ENCODE measurements at regions not wholly inside any gene's neighbourhood (a gene's known extent, or its start where the extent isn't known, plus 50 kb on each side); places are given as distances from the start of the nearest gene placed in this dataset.

DNA sequence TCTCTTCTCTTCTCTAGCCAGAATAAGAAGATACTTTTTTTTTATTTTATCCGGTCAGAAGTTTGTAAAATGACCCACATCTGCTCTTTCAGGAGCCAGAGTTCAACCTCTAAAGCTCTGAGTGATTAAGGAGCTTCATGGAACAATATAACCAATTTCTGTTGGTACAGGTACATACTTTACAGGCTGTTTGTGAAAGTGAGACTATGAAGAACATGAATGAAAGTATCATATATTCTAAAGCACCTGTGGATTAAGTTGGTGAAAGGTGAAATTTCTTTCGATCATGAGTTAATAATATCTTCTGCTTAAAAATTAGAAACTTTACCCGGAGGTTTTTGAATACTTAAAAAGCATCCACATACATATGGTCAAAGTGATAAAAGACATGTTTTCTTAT, 65.2 kb downstream of the DMRT2 start:
- H3K4me1 Mint-ChIP-seq (ENCODE audit: low read depth) = no peaks in the 10 kb centered on the region

DNA sequence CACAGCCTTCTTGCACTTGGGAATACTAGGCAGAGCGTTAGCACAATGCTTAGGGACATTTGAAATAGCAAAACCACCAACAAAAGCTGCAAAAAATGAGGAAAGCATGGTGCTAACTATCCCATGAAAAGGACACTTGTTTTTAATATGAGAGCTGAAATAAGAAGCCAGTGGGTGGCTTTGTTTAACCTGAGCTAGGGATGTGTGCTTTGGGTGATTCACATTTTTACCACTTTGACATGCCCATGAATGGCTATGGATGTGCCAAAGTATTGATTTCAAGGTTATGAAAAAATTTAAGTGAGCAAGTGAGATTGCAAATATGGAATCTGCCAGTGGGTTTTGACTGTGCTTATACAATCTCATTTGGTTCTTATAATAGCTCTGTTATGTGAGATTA, 67.3 kb downstream of the DMRT2 start:
- no peak overlapping the region for H3K27ac Mint-ChIP-seq
- intact Hi-C loops (cut with micrococcal nuclease) = no loop called here
- no peaks in the 10 kb centered on the region for H3K9me3 Mint-ChIP-seq
- no peaks in the 10 kb centered on the region for H3K36me3 Mint-ChIP-seq (ENCODE audit: low read depth)
- no peaks in the 10 kb centered on the region for H3K27me3 Mint-ChIP-seq
- H3K4me3 Mint-ChIP-seq = no peak overlapping the region
- no peaks in the 10 kb centered on the region for H3K4me1 Mint-ChIP-seq (ENCODE audit: low read depth)

More for the DNA sequence above, 65.2 kb downstream of the DMRT2 start:
- intact Hi-C loops (cut with micrococcal nuclease) = no loop called here
- Mint-ChIP-seq H3K36me3 (ENCODE audit: low read depth) (no peaks in the 10 kb centered on the region), H3K4me3 (no peak overlapping the region), H3K9me3 (no peaks in the 10 kb centered on the region), H3K27ac (no peak overlapping the region), H3K27me3 (no peaks in the 10 kb centered on the region)

DNA sequence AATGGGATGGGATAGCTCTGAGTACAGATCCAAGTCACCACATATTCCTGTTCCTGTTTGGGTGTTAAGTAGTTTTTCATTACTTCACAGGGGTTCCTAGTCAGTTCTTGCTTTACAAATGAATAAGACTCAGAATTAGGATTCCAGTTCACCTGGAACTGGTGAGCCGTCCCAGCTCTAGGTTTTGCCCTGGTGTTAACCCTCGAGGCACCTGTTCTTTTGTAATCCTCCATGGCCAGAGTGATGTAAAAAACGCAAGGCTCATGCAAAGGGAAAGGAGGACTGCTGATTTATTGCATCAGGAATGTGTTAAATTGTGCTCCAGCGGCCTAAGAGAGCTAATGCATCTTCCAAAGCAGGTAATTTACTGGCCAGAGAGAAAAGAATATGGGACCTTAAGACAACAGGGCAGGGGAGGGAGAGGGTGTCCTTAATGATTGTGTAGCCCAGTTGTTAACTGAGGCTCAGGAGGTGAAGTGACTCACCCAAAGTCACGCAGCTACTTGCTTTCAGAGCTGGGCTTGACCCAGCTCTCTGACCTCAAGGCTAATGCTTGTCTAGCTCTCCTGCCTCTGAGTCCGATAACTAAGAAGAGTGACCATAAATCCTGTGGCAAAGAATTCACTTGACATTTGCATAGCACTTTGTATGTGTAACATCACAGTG, 70.5 kb downstream of the DMRT2 start:
- Mint-ChIP-seq H3K9me3 (no peaks in the 10 kb centered on the region), H3K4me3 (no peak overlapping the region), H3K27me3 (no peaks in the 10 kb centered on the region), H3K27ac (no peak overlapping the region), H3K36me3 (ENCODE audit: low read depth) (no peaks in the 10 kb centered on the region), H3K4me1 (ENCODE audit: low read depth) (no peaks in the 10 kb centered on the region)
- intact Hi-C loops (cut with micrococcal nuclease) = no loop called here

DNA sequence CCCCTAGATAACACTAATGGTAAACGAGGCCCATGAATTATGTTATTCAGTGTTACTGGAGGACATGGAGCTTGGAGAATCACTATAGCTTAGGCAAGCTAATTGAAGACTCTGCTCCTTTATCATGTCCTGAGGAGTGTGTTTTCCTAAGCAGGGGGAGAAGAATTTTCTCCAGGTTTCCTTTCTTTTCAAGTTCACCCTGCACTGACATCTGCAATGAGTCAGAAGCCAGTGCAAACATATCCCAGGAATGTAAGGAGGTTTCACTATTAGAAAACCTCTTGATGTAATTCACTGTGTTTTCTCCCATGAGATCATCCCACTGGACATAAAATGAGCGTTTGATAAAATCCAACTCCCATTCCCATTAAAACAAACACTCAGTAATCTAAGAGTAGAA, 75.6 kb downstream of the DMRT2 start:
- Mint-ChIP-seq H3K36me3 (ENCODE audit: low read depth) (no peaks in the 10 kb centered on the region), H3K4me3 (no peak overlapping the region), H3K4me1 (ENCODE audit: low read depth) (no peaks in the 10 kb centered on the region), H3K27me3 (peaks cover 1% of the 10 kb centered on the region), H3K27ac (no peak overlapping the region), H3K9me3 (no peaks in the 10 kb centered on the region)
- intact Hi-C loops (cut with micrococcal nuclease) = no loop called here

DNA sequence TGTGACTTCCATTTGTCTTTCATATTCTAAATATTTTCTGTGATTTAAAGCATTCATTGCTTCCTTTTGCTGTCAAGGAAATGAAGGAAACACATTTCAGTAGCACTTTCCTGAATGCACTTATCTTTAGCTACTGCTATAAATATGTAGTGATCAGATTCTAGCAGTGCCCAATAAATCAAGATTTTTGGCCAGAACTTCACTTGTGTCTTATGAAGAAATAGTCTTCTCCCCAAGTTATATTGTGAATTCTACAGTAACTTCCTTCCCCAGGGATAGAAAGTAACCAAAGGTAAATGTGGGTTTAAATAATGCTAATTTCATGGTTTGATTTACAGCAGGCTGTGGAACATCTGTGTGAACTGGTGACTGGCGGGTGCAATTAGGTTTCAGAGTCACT, 77.9 kb downstream of the DMRT2 start:
- Mint-ChIP-seq H3K4me1 (ENCODE audit: low read depth) (no peaks in the 10 kb centered on the region), H3K4me3 (no peak overlapping the region), H3K9me3 (no peaks in the 10 kb centered on the region), H3K27me3 (peaks cover 1% of the 10 kb centered on the region), H3K27ac (no peak overlapping the region), H3K36me3 (ENCODE audit: low read depth) (no peaks in the 10 kb centered on the region)
- intact Hi-C loops (cut with micrococcal nuclease) = no loop called here

DNA sequence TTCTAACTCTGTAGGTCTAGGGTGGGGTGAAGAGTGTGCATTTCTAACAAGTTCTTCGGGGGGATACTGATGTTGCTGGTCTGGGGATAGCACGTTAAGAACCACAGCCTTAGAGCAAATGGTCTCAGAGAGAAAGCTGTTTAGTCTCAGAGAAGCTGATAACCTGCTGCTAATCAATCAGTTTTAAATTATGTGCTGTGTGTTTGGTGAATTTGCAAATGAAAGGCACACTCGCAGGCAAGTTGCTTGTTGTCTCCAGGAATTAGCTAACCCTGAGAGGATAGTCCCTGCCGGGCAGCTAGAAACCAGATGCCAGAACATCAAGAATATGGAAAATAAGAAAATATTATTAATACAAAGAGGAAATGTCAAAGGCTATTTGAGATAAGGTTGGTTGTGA, 79.2 kb downstream of the DMRT2 start:
- H3K4me3 Mint-ChIP-seq = no peak overlapping the region
- no peaks in the 10 kb centered on the region for H3K4me1 Mint-ChIP-seq (ENCODE audit: low read depth)
- H3K27me3 Mint-ChIP-seq = peaks cover 1% of the 10 kb centered on the region
- intact Hi-C loops (cut with micrococcal nuclease) = no loop called here
- no peaks in the 10 kb centered on the region for H3K36me3 Mint-ChIP-seq (ENCODE audit: low read depth)
- no peaks in the 10 kb centered on the region for H3K9me3 Mint-ChIP-seq
- no peak overlapping the region for H3K27ac Mint-ChIP-seq

DNA sequence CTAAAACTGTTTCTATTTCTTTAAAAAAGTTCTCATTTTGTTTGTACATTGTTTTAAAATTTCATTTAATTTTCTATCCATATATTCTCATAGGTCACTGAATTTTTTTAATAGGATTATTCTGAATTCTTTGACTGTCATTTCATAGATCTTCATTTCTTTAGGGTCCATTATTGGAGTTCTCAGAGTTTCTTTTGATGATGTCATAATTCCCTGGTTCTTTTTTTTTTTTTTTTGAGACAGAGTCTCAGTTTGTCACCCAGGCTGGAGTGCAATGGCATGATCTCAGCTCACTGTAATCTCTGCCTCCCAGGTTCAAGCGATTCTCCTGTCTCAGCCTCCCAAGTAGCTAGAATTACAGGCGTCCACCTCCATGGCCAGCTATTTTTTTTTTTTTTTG, 89.9 kb downstream of the DMRT2 start:
- H3K27me3 Mint-ChIP-seq = no peaks in the 10 kb centered on the region
- peaks cover 45% of the 10 kb centered on the region for H3K9me3 Mint-ChIP-seq
- H3K36me3 Mint-ChIP-seq (ENCODE audit: low read depth) = no peaks in the 10 kb centered on the region
- H3K4me3 Mint-ChIP-seq = no peak overlapping the region
- intact Hi-C loops (cut with micrococcal nuclease) = no loop called here
- no peak overlapping the region for H3K27ac Mint-ChIP-seq
- no peaks in the 10 kb centered on the region for H3K4me1 Mint-ChIP-seq (ENCODE audit: low read depth)

DNA sequence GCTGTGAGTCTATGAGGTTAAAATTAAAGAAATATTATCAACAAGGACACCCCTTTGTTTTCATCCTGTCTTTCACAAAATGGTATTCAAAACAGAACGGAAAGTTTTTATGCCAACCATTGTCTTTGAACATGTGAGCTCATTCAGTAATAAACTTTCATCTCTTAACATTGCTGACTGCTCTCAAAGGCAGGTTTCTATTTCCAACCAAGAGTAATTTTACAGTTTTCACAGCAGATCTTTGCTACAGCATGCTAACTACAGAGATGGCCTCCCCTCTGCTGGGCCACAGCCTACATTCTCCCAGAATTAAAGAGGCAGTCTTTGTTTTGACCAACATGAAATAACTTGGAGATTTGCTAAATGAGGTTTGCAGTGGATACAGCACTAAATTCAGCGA, 101.5 kb downstream of the DMRT2 start:
- Mint-ChIP-seq H3K27ac (no peak overlapping the region), H3K9me3 (peaks cover 9% of the 10 kb centered on the region), H3K27me3 (no peaks in the 10 kb centered on the region), H3K36me3 (ENCODE audit: low read depth) (no peaks in the 10 kb centered on the region), H3K4me3 (no peak overlapping the region), H3K4me1 (ENCODE audit: low read depth) (no peaks in the 10 kb centered on the region)
- intact Hi-C loops (cut with micrococcal nuclease) = no loop called here

DNA sequence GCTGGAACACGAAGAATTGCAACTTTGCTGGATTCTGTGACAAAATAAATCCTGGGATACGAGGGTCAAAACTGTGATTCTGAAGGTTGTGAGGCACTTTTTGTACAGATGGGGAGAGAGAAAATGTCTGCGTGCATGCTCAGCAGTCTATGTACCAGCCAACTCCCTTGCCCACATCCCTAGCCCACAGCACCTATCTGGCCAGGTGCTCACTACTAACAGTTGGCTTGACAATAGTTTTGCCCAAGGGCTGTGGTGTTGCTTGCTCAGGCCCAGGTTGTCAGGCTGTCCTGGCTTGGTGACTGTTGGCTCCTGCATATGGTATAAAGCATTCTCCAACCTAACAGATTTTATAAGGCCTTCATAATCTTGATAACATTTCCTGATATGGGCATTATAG, 102.0 kb downstream of the DMRT2 start:
- intact Hi-C loops (cut with micrococcal nuclease) = no loop called here
- H3K9me3 Mint-ChIP-seq = peaks cover 5% of the 10 kb centered on the region
- H3K36me3 Mint-ChIP-seq (ENCODE audit: low read depth) = no peaks in the 10 kb centered on the region
- H3K27ac Mint-ChIP-seq = no peak overlapping the region
- H3K4me1 Mint-ChIP-seq (ENCODE audit: low read depth) = no peaks in the 10 kb centered on the region
- no peaks in the 10 kb centered on the region for H3K27me3 Mint-ChIP-seq
- H3K4me3 Mint-ChIP-seq = no peak overlapping the region

DNA sequence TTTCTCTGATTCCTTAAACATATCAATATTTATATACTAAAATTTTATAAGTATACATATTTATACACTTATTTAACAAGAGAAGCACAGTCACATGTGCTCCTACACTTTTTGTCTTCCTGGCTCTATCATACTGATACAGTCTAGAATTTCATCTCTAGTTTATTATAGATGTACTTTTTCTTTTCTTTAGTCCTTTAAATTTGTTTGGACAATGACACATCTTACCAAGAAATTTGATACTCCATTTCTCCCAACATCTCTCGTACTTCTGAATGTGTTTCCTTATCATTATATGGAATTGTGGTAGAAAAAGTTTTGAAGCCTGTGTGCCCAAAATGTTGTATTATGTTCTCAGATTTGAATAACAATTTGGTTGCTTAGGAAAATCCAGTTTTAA, 104.6 kb downstream of the DMRT2 start:
- Mint-ChIP-seq H3K4me3 (no peak overlapping the region), H3K27ac (no peak overlapping the region), H3K4me1 (ENCODE audit: low read depth) (no peaks in the 10 kb centered on the region), H3K27me3 (no peaks in the 10 kb centered on the region), H3K9me3 (no peaks in the 10 kb centered on the region), H3K36me3 (ENCODE audit: low read depth) (no peaks in the 10 kb centered on the region)
- intact Hi-C loops (cut with micrococcal nuclease) = no loop called here

DNA sequence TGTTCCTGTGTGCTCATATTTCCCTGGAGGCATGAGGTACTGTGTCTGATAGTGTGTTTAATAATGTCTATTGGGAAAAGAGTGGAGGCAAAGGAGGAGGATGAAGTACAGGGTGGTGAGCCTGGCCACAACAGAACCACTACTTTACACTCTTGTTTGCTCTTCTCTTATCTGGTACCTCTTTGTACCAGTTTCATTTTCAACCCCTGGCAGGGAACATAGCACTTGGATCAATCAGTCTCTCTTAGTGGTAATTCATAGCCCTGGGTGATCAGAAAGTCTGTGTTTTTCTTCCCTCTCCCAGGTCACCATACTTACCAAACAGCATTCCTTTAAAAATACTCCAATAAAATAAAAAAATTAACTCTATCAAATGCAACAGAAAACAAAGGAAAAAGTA, 105.4 kb downstream of the DMRT2 start:
- H3K27ac Mint-ChIP-seq = no peak overlapping the region
- no peaks in the 10 kb centered on the region for H3K4me1 Mint-ChIP-seq (ENCODE audit: low read depth)
- H3K4me3 Mint-ChIP-seq = no peak overlapping the region
- H3K27me3 Mint-ChIP-seq = no peaks in the 10 kb centered on the region
- intact Hi-C loops (cut with micrococcal nuclease) = no loop called here
- no peaks in the 10 kb centered on the region for H3K36me3 Mint-ChIP-seq (ENCODE audit: low read depth)
- no peaks in the 10 kb centered on the region for H3K9me3 Mint-ChIP-seq

DNA sequence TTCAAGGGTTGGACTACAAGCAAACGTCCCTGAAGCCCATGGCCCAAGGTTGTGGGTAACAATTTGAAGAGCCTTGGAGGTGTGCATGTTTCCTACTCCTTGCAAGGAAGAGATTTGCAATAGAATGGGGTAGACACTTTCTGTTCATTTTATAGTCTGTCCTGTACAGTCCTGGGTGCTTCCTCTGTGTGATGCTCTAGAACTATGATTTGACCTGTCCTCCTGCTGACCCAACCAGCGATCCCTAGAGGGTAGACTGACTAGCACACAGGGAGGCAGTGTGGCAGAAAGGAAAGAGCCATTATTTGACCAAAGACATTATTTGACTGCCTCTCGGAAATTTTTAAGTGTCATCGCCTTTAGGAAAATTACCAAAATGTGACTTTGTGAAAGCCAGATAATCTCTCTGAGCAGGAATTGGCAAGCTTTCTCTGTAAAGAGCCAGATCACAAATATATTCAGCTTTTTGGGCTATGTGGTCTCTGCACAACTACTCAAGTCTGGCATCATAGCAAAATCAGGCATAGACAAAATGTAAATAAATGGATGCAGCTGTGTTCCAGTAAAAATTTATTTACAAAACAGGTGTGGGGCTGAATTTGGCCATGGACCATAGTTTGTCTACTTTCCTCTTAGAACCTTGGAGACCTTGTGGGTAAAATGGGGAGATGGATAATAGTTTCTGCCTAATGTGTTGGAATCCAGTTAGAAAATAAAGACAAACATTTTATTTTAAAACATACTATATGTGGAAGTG, 106.8 kb downstream of the DMRT2 start:
- Mint-ChIP-seq H3K4me3 (no peak overlapping the region), H3K4me1 (ENCODE audit: low read depth) (no peaks in the 10 kb centered on the region), H3K27ac (no peak overlapping the region), H3K27me3 (no peaks in the 10 kb centered on the region), H3K36me3 (ENCODE audit: low read depth) (no peaks in the 10 kb centered on the region), H3K9me3 (no peaks in the 10 kb centered on the region)
- intact Hi-C loops (cut with micrococcal nuclease) = no loop called here

DNA sequence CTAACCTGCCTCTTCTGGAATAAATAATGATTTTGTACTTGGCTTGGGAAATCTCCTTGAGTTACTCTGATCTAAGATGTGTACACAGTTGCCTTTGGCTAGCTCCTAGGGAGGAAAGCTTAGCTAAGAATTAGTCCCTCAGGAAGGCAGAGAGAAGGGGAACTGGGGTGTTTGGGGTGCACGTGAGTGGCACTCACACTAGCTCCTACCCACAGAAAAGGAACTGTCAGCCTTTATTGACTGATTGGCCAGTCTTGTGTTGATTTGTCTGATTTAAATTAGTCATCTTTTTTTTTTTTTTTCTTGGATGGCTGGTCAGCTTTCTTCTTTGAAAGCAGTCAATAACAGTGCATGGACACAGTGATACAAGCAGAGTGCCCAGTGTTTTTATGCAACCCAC, 107.7 kb downstream of the DMRT2 start:
- H3K27ac Mint-ChIP-seq = no peak overlapping the region
- intact Hi-C loops (cut with micrococcal nuclease) = no loop called here
- no peaks in the 10 kb centered on the region for H3K36me3 Mint-ChIP-seq (ENCODE audit: low read depth)
- H3K27me3 Mint-ChIP-seq = no peaks in the 10 kb centered on the region
- no peak overlapping the region for H3K4me3 Mint-ChIP-seq
- H3K4me1 Mint-ChIP-seq (ENCODE audit: low read depth) = no peaks in the 10 kb centered on the region
- H3K9me3 Mint-ChIP-seq = no peaks in the 10 kb centered on the region

DNA sequence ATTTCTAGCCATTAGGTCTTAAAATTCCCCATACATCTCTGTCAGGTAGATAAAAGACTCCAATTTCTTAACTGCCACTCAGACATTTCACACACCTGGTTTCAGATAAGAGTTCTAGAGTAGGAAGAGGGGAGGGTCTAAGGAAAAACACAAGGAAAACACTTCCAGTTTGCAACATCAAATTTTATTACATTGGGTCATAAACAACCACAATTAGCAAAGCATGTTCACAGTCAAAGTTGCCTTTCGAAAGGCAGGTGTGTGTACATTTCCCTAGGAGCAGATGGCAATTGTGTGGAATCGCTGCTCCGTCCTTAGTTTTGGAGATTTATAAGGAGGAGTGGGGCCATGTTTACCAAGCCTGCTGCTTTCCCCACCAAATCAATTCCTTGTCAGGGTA, 120.8 kb downstream of the DMRT2 start:
- no peaks in the 10 kb centered on the region for H3K4me1 Mint-ChIP-seq (ENCODE audit: low read depth)
- no peaks in the 10 kb centered on the region for H3K9me3 Mint-ChIP-seq
- H3K4me3 Mint-ChIP-seq = no peak overlapping the region
- no peaks in the 10 kb centered on the region for H3K27me3 Mint-ChIP-seq
- intact Hi-C loops (cut with micrococcal nuclease) = no loop called here
- H3K36me3 Mint-ChIP-seq (ENCODE audit: low read depth) = no peaks in the 10 kb centered on the region
- H3K27ac Mint-ChIP-seq = no peak overlapping the region

DNA sequence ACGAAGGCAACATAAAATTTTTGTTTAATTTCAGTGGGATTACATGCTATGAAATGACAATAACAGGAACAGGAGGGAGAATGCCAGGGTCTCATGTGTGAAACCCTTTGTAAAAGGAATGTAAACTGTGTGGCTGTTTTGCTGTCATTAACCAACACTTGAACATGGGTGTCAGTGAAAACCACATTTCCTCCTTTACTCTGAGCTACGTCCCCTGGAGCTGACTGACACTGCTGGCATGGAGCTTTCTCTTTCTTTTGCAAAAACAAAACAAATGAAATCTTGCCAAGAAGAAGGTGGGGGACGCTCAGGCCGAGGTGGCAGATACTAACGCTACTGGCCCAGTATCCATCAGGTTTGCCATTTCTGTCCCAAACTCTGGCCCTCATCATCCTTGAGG, 121.4 kb downstream of the DMRT2 start:
- intact Hi-C loops (cut with micrococcal nuclease) = no loop called here
- no peaks in the 10 kb centered on the region for H3K36me3 Mint-ChIP-seq (ENCODE audit: low read depth)
- H3K4me1 Mint-ChIP-seq (ENCODE audit: low read depth) = no peaks in the 10 kb centered on the region
- no peak overlapping the region for H3K27ac Mint-ChIP-seq
- H3K27me3 Mint-ChIP-seq = no peaks in the 10 kb centered on the region
- H3K9me3 Mint-ChIP-seq = no peaks in the 10 kb centered on the region
- H3K4me3 Mint-ChIP-seq = no peak overlapping the region
